DMS 273 (cell line): ENCODE measurements at regions not wholly inside any gene's neighbourhood (a gene's known extent, or its start where the extent isn't known, plus 50 kb on each side); places are given as distances from the start of the nearest gene placed in this dataset.
"Not testable (repeated sequence)": the region's sequence is repeated elsewhere in the genome, so short reads cannot be mapped to it uniquely, and the experiment has no call there.

ENCODE experiments used
- DNase-seq: peaks from one replicate; lab custom pipeline; 2025; ENCODE audit not compliant: unreplicated experiment; lab: John Stamatoyannopoulos, UW

DNA sequence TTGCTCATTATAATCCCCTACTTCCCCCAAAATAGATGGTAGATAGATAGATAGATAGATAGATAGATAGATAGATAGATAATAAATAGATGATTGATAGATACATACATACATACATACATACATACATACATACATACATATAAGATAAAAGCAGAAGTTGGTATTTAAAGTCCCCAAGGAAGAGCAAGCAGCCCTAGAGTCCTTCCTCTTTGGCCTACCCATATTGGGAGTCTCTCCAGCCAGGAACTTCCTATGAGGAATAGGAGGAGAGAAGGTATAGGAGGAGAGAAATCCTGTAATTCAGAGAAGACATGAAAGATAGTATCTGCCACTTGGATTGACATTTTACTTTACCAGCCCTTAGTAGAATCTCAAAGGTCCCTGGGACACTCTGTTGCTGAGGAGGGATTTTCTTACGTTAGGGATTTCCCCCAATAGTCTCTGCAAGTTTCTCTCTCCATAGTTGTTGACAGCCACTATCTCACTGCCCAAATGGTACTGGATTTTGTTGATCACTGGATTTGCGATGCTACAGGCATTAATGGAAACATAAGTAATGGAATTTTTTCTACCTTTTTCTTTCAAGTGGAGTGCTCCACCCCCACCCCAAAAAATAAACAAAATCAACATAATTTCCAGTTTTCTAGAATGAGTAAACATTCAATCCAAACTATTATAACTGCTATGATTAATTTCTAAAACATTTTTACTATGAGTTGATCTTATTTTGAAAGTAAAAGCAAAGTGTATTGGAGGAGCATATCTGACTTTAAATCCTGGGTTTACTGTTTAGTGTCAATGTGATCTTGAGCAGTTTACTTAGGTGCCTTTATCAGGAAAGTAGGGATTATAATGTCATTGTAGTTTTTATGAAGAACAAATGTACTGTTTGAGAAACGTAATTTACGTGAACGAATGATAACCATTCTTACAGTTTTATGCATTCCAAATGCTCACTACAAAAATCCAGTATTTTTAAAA is 93.2 kb upstream of the TNFSF4 start:
- DNase-seq, result no peak

- no peak for DNase-seq
Measured at GRCh38 chr1:173301507-173301906, 94.4 kb upstream of the TNFSF4 start.

- no peak for DNase-seq
Measured at GRCh38 chr1:173302366-173302765, 95.2 kb upstream of the TNFSF4 start.

- DNase-seq, result no peak
Measured at GRCh38 chr1:173302890-173303829, 96.0 kb upstream of the TNFSF4 start.

DNA sequence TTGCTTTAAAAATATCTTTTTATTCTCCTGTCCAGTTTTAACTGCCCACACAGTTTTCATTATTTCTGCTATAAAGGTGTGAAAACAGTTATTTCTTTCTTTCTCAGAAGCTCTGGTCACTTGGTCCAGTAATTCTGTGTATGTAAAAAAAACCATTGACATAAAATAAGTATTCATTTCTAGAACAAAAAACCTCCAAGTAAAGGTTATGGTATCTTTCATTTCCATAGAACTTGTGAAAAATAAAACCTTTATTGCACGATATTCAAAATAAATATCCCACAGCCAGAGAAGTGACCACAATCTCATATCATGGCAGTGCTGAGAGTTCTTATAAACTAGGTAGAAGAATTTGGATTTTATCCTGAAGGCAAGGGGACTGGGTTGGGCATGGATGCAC is 96.9 kb upstream of the TNFSF4 start:
- no peak for DNase-seq

GRCh38 chr1:173304529-173305227 is 97.5 kb upstream of the TNFSF4 start:
- DNase-seq, result no peak

GRCh38 chr1:173307845-173308244 is 100.7 kb upstream of the TNFSF4 start:
- no peak for DNase-seq

DNA sequence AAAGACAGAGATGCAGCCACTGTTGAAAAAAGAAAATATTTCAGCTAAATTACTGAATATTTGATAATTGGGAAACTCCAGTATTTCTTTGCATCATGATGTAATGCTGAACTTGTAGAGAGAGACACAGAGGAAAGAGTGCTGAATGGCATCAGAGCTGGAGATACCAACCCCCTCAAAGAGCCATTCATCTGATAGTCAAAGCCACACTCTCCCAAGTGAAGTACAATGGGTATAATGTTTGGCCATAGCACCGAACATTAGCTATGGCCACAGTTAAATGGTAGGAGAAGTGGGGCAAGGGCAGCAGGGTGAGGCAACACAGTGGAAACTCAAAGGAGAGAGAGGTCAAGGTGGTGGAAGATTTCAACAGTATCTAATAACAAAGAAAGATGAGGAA is 107.5 kb upstream of the TNFSF4 start:
- no peak for DNase-seq

GRCh38 chr1:173315296-173315695 is 108.2 kb upstream of the TNFSF4 start:
- no peak for DNase-seq

GRCh38 chr1:173318788-173319187 is 111.7 kb upstream of the TNFSF4 start:
- DNase-seq, result no peak

DNA sequence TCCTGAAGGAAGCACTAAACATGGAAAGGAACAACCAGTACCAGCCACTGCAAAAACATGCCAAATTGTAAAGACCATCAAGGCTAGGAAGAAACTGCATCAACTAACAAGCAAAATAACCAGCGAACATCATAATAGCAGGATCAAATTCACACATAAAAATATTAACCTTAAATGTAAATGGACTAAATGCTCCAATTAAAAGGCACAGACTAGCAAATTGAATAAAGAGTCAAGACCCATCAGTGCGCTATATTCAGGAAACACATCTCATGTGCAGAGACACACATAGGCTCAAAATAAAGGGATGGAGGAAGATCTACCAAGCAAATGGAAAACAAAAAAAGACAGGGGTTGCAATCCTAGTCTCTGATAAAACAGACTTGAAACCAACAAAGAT is 117.2 kb upstream of the TNFSF4 start:
- not testable (repeated sequence) for DNase-seq

DNA sequence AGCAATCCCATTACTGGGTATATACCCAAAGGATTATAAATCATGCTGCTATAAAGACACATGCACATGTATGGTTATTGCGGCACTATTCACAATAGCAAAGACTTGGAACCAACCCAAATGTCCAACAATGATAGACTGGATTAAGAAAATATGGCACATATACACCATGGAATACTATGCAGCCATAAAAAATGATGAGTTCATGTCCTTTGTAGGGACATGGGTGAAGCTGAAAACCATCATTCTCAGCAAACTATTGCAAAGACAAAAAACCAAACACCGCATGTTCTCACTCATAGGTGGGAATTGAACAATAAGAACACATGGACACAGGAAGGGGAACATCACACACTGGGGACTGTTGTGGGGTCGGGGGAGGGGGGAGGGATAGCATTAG is 120.9 kb upstream of the TNFSF4 start:
- not testable (repeated sequence) for DNase-seq

DNA sequence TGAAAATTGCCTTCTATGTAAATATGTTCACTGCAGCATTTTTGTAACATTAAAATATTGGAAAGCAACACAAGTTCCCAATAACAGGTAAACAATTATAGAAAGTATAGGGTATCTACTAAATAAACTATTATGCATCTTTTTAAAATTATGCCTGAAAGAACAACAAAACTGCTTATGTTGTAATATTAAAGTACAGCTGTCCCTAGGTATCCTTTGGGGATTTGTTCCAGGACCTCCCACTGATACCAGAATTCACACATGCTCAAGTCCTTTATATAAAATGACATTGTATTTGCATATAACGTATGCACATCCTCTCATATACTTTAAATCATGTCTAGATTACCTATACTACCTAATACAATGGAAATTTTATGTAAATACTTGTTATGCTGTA is 121.8 kb upstream of the TNFSF4 start:
- no peak for DNase-seq

DNA sequence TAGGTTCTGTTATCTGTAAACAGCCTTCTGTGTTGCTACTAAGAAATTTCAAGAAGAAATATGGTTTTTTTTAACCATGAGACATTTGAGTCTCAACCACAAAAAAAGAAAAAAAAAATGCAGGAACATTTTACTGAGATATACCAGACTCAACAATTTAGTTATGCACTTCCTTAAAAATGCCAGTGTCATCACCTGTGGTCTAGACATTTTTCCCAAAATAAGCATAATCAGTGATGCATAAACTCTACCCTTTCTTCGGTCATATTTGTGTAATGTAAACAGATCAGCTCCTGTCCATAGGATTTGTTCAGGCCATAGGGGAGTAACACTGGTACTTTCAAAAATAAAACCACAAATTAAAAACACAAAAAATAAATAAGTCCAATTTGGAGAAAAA is 122.6 kb upstream of the TNFSF4 start:
- DNase-seq, result no peak

- DNase-seq, result peak; percentile 12
Measured at GRCh38 chr1:173330149-173330951, 123.2 kb upstream of the TNFSF4 start.

DNA sequence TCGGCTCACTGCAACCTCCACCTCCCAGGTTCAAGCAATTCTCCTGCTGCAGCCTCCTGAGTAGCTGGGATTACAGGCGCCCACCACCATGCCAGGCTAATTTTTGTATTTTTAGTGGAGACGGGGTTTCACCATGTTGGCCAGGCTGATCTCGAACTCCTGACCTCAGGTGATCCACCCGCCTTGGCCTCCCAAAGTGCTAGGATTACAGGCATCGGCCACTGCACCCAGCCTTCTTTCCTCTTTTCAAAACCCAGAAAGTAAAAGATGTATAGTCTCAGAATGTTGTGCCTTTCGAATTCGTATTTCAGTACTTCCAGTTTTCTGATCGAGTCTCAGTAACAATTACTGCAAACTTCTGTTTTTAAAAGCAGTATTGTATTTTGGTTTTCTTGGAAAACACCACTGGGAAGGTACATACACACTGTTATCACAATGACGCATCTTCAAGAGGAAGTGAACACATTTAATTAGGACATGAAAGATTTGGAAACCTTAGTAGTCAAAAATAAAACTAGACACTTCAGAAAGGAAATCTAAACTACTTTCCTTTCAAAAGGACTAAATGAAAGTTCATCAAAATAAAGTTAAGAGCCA is 123.9 kb upstream of the TNFSF4 start:
- DNase-seq, result not testable (repeated sequence)

- DNase-seq, result no peak
Measured at GRCh38 chr1:173332026-173332425, 124.9 kb upstream of the TNFSF4 start.

DNA sequence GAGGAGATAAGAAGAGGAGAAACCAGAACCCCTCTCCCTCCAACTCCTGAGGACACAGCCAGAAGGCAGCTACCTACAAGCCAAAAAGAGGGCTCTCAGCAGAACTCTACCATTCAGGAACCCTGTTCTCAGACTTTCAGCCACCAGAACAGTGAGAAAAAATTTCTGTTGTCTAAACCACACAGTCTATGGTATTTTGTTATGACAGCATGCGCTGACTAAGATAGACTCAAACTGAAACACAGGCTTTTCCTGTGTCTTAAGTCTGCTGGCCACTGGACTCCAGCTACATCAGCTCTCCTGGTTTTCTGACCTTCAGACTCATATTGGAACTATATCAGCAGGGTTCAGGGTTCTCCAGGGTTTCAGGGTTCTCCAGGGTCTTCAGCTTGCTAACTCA is 126.5 kb upstream of the TNFSF4 start:
- DNase-seq, result no peak

DNA sequence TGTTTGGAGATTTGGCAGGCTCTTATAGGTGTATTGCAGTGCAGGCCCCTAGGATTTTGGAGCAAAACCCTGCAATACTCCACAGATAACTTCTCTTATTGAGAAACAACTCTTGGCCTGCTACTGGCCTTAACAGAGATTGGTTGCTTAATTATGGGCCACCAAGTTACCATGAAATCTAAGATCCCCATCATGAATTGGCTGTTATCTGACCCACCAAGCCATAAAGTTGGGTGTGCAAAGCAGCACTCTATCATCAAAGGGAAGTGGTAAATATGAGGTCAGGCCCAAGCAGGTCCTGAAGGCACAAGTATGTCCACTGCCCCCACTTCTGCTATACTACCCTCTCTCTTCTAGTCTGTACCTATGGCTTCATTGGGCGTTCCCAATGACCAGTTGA is 130.0 kb upstream of the TNFSF4 start:
- no peak for DNase-seq

DNA sequence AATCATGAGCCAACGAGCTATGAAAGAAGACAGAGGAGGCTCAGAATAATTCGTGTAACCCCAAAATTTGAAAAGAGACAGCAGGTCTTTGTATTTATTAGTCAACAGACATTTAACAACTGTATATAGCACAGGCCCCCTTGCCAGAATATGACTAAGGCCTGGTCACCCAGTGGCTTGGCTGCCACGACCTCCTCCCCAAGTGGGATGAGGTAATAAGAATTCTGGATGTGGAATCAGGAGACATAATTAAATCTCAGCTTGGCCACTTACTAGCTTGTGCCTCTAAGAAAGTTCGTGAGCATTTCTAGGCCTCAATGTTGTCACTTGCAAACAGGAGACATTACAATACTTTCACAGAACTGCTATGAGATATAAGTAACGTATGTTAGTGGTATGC is 134.2 kb upstream of the TNFSF4 start:
- no peak for DNase-seq
